CD4-positive, alpha-beta T cell treated with Interleukin-6 for 4 hours (primary cell): ENCODE measurements at regions not wholly inside any gene's neighbourhood (a gene's known extent, or its start where the extent isn't known, plus 50 kb on each side); places are given as distances from the start of the nearest gene placed in this dataset.
"Not testable (repeated sequence)": the region's sequence is repeated elsewhere in the genome, so short reads cannot be mapped to it uniquely, and the experiment has no call there.

Experiments
- DNase-seq: peaks from one replicate; pipeline ENCODE4 v3.0.0-alpha.2; 2020; ENCODE audit warnings: mixed read lengths

- DNase-seq: not testable (repeated sequence)
Measured at GRCh38 chr4:17436047-17436749, 75.7 kb downstream of the QDPR start.

- DNase-seq: no peak
Measured at GRCh38 chr4:17433827-17434226, 78.1 kb downstream of the QDPR start.

- DNase-seq: no peak
Measured at GRCh38 chr4:17427991-17428390, 83.9 kb downstream of the QDPR start.

- no peak for DNase-seq
Measured at GRCh38 chr4:17426222-17426621, 85.7 kb downstream of the QDPR start.

- no peak for DNase-seq
Measured at GRCh38 chr4:17418010-17418409, 93.9 kb downstream of the QDPR start.

- DNase-seq: no peak
Measured at GRCh38 chr4:17414392-17414791, 97.5 kb downstream of the QDPR start.

GRCh38 chr4:17400686-17401085 is 111.2 kb downstream of the QDPR start:
- no peak for DNase-seq

- DNase-seq: no peak
Measured at GRCh38 chr4:17398805-17399204, 113.1 kb downstream of the QDPR start.

- no peak for DNase-seq
Measured at GRCh38 chr4:17398035-17398434, 113.9 kb downstream of the QDPR start.

GRCh38 chr4:17397611-17398010 is 114.3 kb downstream of the QDPR start:
- DNase-seq: no peak

- peak; percentile 19 for DNase-seq
Measured at GRCh38 chr4:17385403-17385802, 126.5 kb downstream of the QDPR start.

- no peak for DNase-seq
Measured at GRCh38 chr4:17380347-17380746, 131.5 kb downstream of the QDPR start.

GRCh38 chr4:17376205-17376604 is 135.7 kb downstream of the QDPR start:
- DNase-seq: no peak

- DNase-seq: no peak
Measured at GRCh38 chr4:17373666-17374065, 138.2 kb downstream of the QDPR start.

GRCh38 chr4:17370818-17371217 is 141.1 kb downstream of the QDPR start:
- no peak for DNase-seq

- DNase-seq: no peak
Measured at GRCh38 chr4:17368408-17368807, 143.5 kb downstream of the QDPR start.

- no peak for DNase-seq
Measured at GRCh38 chr4:17367201-17367600, 144.7 kb downstream of the QDPR start.

GRCh38 chr4:17366496-17366895 is 145.4 kb downstream of the QDPR start:
- no peak for DNase-seq

- no peak for DNase-seq
Measured at GRCh38 chr4:17362430-17362829, 149.5 kb downstream of the QDPR start.

- DNase-seq: no peak
Measured at GRCh38 chr4:17358241-17358640, 153.6 kb downstream of the QDPR start.

GRCh38 chr4:17356926-17357325 is 155.0 kb downstream of the QDPR start:
- no peak for DNase-seq

GRCh38 chr4:17352357-17352756 is 159.5 kb downstream of the QDPR start:
- DNase-seq: no peak

- peak; percentile 40 for DNase-seq
Measured at GRCh38 chr4:17347445-17347844, 164.4 kb downstream of the QDPR start.

GRCh38 chr4:17339376-17339775 is 172.5 kb downstream of the QDPR start:
- no peak for DNase-seq

GRCh38 chr4:17336986-17337385 is 174.9 kb downstream of the QDPR start:
- DNase-seq: no peak
